ENCODE measurements at regions not wholly inside any gene's neighbourhood (a gene's known extent, or its start where the extent isn't known, plus 50 kb on each side); places are given as distances from the start of the nearest gene placed in this dataset.

- no peak for TF ChIP-seq CTCF (IDR thresholded peaks at IDR 0.05)
- TF ChIP-seq ZMAT4 (CRISPR knock-in tag; IDR thresholded peaks at IDR 0.05): no peak
- no peak for TF ChIP-seq SP1 (CRISPR knock-in tag; conservative IDR thresholded peaks at IDR 0.05)
- TF ChIP-seq AFF4 (CRISPR knock-in tag; IDR thresholded peaks at IDR 0.05; ENCODE audit: borderline replicate concordance): no peak
- TF ChIP-seq MAX (CRISPR knock-in tag; IDR thresholded peaks at IDR 0.05): no peak
- no peak for TF ChIP-seq ZNF416 (CRISPR knock-in tag; IDR thresholded peaks at IDR 0.05)
- no peak for TF ChIP-seq GRHL2 (CRISPR knock-in tag; IDR thresholded peaks at IDR 0.05; ENCODE audit: insufficient replicate concordance, severe bottlenecking)
- no peak for TF ChIP-seq STAT6 (CRISPR knock-in tag; conservative IDR thresholded peaks at IDR 0.05; ENCODE audit: low read depth)
Observed at GRCh38 chr5:57414857-57415256, 67.8 kb downstream of the ACTBL2 start.

Data from WTC11 (cell line).